ENCODE measurements at regions not wholly inside any gene's neighbourhood (a gene's known extent, or its start where the extent isn't known, plus 50 kb on each side); places are given as distances from the start of the nearest gene placed in this dataset.

DNA sequence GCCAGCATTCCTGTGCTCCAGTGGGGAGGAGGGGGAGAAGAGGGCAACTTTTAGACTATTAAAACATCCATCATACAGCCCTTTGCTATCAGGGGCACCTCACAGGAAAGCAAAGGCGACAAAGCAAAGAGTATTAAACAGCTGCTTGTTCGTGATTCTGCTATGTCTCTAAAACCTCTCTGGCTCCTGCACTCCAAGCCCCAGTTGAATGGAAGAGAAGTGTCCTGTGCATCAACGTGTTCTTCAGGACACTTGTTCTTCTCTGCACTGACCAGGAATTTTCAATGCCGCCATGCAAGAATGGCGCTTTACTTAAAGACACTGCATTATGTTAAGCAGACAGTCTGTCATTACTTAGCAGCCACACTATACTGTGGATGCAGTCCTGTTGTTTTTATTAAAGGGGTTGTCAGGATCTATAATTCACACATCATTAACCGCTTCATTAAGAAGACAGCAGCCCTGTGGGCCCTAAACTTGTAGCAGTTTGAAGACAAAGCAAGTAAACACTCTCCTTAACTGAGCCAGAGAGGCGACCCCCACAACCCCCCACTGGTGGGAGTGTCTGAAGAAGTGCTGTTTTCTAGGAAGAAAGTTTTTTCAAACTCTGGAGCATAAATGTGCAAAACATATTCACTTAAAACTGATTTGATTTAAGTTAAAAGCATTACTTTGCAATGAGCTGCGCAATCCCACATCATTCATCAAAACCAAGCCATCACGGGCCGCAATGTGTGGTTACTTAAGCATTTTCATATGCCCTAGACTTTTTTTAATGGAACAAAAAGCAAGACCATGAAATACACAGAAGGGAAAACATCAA is 164.5 kb downstream of the ZNF608 start:
- Histone ChIP-seq H3K4me1 (no peaks in the 10 kb centered on the region), H3K27me3 (no peaks in the 10 kb centered on the region), H3K9me3 (no peaks in the 10 kb centered on the region), H3K36me3 (no peaks in the 10 kb centered on the region), H3K27ac (no peak overlapping the region), H3K4me3 (no peak overlapping the region)
- no peak for DNase-seq
- TF ChIP-seq POLR2A (IDR thresholded peaks at IDR 0.05): no peak
- intact Hi-C loops (cut with DNase I; ENCODE audit: low total_unique reads): no loop called here

DNA sequence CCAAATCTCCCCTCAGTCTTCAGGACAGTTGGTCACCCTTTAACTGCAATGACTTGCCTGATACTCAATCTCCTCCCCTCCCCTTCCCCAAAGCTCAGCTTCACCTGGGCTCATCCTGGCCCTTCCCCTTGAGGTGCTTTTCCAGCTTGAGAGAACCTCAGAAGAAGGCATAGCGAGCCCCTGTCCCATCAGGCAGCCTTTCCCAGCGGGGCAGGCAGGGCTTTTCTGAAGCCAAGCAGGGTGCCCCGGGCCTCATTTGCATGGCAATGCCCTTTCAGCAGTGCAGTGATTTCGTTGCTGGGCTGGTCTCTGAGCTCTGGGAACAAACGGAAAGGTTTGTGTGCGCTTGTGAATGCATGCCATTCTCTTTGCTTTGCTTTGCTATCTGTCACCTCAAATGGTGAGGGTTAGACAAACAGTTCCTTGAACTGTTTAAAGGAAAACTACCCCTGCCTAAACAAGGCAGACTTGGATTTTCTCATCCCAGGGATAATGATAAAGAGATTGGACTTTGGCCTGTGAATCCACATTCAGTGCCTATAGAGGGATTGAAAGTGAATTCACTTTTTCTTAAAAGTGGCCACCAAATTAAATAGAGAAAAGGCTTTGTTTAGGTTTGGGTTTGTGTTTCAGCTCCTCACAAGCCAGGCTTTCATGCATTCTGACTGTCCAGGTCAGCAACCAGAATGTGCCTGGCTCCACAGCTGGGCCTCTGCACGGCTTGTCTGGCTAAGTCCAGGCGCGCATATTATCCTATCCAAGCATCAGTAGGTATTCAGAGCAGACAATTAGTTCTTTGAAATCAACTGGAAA is 165.3 kb downstream of the ZNF608 start:
- no peak for TF ChIP-seq POLR2A (IDR thresholded peaks at IDR 0.05)
- TF ChIP-seq, protein P1, sequence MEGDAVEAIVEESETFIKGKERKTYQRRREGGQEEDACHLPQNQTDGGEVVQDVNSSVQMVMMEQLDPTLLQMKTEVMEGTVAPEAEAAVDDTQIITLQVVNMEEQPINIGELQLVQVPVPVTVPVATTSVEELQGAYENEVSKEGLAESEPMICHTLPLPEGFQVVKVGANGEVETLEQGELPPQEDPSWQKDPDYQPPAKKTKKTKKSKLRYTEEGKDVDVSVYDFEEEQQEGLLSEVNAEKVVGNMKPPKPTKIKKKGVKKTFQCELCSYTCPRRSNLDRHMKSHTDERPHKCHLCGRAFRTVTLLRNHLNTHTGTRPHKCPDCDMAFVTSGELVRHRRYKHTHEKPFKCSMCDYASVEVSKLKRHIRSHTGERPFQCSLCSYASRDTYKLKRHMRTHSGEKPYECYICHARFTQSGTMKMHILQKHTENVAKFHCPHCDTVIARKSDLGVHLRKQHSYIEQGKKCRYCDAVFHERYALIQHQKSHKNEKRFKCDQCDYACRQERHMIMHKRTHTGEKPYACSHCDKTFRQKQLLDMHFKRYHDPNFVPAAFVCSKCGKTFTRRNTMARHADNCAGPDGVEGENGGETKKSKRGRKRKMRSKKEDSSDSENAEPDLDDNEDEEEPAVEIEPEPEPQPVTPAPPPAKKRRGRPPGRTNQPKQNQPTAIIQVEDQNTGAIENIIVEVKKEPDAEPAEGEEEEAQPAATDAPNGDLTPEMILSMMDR (IDR thresholded peaks at IDR 0.05): no peak
- H3K4me1 ChIP-seq: no peaks in the 10 kb centered on the region
- H3K27me3 ChIP-seq: no peaks in the 10 kb centered on the region
- no peaks in the 10 kb centered on the region for H3K9me3 ChIP-seq
- no peak overlapping the region for H3K4me3 ChIP-seq
- intact Hi-C loops (cut with DNase I; ENCODE audit: low total_unique reads): no loop called here
- no peak for DNase-seq
- H3K36me3 ChIP-seq: no peaks in the 10 kb centered on the region
- H3K27ac ChIP-seq: no peak overlapping the region

DNA sequence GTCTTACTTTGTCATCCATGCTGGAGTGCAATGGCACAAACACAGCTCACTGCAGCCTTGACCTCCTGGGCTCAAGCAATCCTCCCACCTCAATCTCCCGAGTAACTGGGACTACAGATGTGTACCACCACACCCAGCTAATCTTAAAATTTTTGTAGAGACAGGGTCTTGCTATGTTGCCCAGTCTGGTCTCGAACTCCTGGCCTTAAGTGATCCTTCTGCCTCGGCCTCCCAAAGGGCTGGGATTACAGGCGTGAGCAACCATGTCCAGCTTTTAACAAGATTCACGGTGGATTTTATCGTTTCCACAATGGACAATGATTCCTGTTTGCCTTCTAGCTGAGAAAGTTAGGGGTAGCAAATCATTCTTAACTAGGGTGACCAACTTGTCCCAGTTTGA is 165.9 kb downstream of the ZNF608 start:
- no peak for DNase-seq
- intact Hi-C loops (cut with DNase I; ENCODE audit: low total_unique reads): no loop called here
- Histone ChIP-seq H3K27ac (no peak overlapping the region), H3K9me3 (no peaks in the 10 kb centered on the region), H3K36me3 (no peaks in the 10 kb centered on the region), H3K27me3 (no peaks in the 10 kb centered on the region), H3K4me1 (no peaks in the 10 kb centered on the region), H3K4me3 (no peak overlapping the region)
- TF ChIP-seq, protein P1 (IDR thresholded peaks at IDR 0.05): no peak
- no peak for TF ChIP-seq POLR2A (IDR thresholded peaks at IDR 0.05)

DNA sequence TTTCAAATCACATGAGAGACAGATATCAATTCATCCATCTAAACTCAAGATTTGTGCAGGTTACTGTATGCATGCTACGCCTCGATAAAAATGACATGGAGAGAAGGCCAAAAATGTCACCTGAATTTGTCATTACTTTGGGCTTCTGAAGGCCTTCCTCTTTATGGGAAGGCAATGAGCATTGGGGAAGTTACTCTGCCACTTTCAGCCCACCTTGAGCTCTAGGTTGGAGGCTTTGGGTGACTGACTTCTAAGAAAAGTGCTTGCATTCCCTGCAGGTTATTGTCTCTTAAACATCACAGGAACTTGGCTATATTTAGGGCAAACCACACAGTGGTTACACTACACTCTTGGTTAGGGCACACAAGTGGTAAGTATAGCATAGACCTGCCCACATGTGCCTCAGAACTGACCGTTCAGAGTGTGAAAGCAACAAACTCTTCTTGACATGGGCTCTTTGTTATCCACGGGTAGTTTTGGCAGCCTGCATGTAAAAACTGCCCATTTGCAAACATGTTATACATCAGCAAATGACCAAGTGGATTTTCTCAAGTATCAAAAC is 169.5 kb downstream of the ZNF608 start:
- Histone ChIP-seq H3K27me3 (no peaks in the 10 kb centered on the region), H3K9me3 (no peaks in the 10 kb centered on the region), H3K4me3 (no peak overlapping the region), H3K36me3 (no peaks in the 10 kb centered on the region), H3K4me1 (no peaks in the 10 kb centered on the region), H3K27ac (no peak overlapping the region)
- TF ChIP-seq, protein P1 (IDR thresholded peaks at IDR 0.05): no peak
- TF ChIP-seq POLR2A (IDR thresholded peaks at IDR 0.05): no peak
- intact Hi-C loops (cut with DNase I; ENCODE audit: low total_unique reads): no loop called here
- DNase-seq: no peak

DNA sequence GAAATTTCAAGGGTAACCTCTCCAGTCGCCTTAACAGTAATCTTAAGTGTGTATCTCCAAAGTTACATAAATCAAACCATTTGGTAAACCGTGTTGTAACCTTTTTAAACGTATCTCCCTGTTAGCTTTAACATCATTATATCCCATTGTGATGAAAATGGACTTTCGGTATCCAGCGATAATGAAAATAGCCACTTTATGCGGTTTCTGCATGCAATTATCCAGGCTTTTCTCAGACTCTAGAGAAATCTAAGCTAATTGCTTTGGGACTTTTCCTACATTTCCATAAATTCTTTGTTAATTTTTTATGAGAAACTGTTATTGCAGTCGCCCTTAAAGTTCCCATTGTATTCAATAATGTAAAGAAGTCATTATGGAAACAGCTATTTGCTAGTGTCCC is 170.7 kb downstream of the ZNF608 start:
- H3K4me3 ChIP-seq: no peak overlapping the region
- H3K27ac ChIP-seq: no peak overlapping the region
- no peaks in the 10 kb centered on the region for H3K4me1 ChIP-seq
- intact Hi-C loops (cut with DNase I; ENCODE audit: low total_unique reads): no loop called here
- no peaks in the 10 kb centered on the region for H3K27me3 ChIP-seq
- no peak for DNase-seq
- H3K9me3 ChIP-seq: no peaks in the 10 kb centered on the region
- TF ChIP-seq, protein P1 (IDR thresholded peaks at IDR 0.05): no peak
- no peak for TF ChIP-seq POLR2A (IDR thresholded peaks at IDR 0.05)
- H3K36me3 ChIP-seq: no peaks in the 10 kb centered on the region

All from uterus (tissue), 3 donors.